ENCODE measurements at regions not wholly inside any gene's neighbourhood (a gene's known extent, or its start where the extent isn't known, plus 50 kb on each side); places are given as distances from the start of the nearest gene placed in this dataset.

DNA sequence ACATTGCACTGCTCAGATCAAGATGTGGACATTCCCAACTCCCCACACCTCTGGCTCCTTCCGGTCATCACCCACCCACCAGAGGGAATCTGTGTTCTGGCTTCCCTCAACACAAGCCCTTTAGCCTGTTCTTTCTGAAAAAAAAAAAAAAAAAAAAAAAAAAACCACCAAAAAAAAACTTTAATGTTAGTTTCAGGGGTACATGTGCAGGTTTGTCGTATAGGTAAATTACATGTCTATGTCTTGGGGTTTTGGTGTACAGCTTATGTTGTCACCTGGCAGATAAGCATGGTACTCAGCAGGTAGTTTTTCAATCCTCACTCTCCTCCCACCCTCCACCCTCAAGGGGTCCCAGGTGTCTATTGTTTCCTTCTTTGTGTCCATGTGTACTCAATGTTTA is 135.8 kb upstream of the FOXA2 start:
- TF ChIP-seq CTCF (IDR thresholded peaks at IDR 0.05) (no peak), POLR2A (IDR thresholded peaks at IDR 0.05; ENCODE audit: low read depth) (no peak)
